Daoy (cell line): ENCODE measurements at regions not wholly inside any gene's neighbourhood (a gene's known extent, or its start where the extent isn't known, plus 50 kb on each side); places are given as distances from the start of the nearest gene placed in this dataset.

ENCODE experiments used
- DNase-seq: peaks from one replicate; pipeline ENCODE4 v3.0.0-alpha.2; 2015; ENCODE audit warnings: low read depth

- DNase-seq, result no peak
Measured at GRCh38 chr9:80554301-80554700, 982.5 kb downstream of the TLE4 start.

- DNase-seq, result no peak
Measured at GRCh38 chr9:80552931-80553330, 981.2 kb downstream of the TLE4 start.

- no peak for DNase-seq
Measured at GRCh38 chr9:80550181-80550580, 978.4 kb downstream of the TLE4 start.

- no peak for DNase-seq
Measured at GRCh38 chr9:80547613-80548012, 975.8 kb downstream of the TLE4 start.

GRCh38 chr9:80540387-80540786 lies 968.6 kb downstream of the TLE4 start:
- no peak for DNase-seq

- no peak for DNase-seq
Measured at GRCh38 chr9:80538976-80539375, 967.2 kb downstream of the TLE4 start.

DNA sequence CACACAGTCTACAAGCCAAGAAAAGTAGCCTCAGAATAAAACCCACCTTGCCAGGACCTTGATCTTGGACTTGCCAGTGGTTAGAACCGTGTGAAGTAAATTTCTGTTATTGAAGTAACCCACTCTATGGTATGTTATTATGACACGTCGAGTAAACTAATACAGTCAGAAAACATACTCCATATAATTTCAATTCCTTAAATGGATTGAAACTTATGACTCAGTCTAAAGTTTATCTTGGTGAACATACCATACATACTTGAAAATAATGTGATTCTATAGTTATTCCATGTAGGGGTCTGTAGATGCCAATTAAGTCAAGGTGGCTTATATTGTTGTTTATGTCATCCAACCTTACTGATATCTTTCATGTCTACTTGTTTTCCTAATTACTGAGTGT lies 950.7 kb downstream of the TLE4 start:
- no peak for DNase-seq

DNA sequence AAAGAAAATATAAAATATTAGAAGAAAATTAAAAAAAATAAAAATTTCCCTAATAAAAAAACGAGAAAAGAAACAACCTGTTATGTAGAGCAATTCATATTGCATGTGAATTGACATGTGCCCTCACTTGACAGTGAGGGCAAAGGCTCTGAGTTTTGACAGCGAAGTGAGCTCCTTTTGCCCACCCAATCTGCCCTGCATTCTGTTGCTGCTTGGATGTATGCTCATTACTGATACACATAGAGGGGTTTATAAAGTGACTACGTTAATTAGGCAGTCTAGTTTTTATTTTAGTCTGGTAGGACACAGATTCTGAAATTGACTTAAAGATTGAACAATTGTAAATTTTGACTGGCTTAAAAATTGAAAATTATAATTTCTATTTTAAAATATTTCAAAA lies 949.4 kb downstream of the TLE4 start:
- no peak for DNase-seq

- no peak for DNase-seq
Measured at GRCh38 chr9:80520231-80520630, 948.5 kb downstream of the TLE4 start.

GRCh38 chr9:80518441-80518840 lies 946.7 kb downstream of the TLE4 start:
- no peak for DNase-seq

DNA sequence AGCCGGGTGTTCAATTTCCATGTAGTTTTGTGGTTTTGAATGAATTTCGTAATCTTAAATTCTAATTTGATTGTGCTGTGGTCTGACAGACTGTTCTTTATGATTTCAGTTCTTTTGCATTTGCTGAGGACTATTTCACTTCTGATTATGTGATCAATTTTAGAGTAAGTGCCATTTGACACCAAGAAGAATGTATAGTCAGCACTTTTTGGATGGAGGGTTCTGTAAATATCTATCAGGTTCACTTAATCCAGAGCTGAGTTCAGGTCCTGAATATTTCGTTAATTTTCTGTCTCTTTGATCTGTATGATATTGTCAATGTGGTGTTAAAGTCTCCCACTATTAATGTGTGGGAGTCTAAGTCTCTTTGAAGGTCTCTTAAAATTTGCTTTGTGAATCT lies 944.9 kb downstream of the TLE4 start:
- DNase-seq, result no peak

DNA sequence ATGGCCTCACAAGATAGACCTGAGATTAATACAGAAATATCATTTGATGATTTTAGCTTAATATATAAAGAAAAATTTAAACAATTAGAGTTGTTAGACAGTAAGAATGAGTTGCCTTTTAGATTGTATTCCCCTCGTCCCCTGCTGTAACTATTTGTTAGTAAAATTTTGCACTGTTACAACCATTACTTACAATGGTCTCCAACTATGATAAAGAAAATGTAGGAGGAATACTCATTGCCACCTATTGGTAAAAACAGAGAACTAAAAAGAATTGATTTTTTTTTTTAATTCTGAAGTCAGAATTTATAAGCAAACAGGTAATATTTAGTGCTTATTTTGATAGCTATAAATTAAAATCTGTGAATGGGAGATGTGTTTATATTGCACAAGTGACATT lies 937.6 kb downstream of the TLE4 start:
- DNase-seq, result no peak

- no peak for DNase-seq
Measured at GRCh38 chr9:80507611-80508010, 935.8 kb downstream of the TLE4 start.

GRCh38 chr9:80504601-80505230 lies 933.0 kb downstream of the TLE4 start:
- DNase-seq, result no peak

GRCh38 chr9:80503671-80504281 lies 932.0 kb downstream of the TLE4 start:
- DNase-seq, result no peak

DNA sequence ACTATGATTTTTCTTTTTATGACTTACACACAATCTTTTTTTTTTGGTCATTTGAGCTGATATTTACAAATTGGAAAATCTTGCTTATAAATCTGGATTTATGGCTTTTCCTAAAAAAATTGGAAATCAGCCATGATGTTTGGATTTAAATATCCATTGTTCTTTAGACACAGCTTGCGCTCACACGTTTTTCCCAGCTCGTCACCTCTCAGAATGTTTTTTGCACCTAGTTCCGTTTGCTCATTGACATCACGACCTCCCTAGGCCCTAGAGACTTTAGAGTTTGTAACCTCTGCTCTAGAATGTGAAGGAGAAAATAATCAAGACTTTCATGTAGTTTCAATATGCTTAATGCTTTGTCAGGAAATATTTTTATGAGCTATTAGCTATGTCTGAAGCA lies 930.5 kb downstream of the TLE4 start:
- no peak for DNase-seq

DNA sequence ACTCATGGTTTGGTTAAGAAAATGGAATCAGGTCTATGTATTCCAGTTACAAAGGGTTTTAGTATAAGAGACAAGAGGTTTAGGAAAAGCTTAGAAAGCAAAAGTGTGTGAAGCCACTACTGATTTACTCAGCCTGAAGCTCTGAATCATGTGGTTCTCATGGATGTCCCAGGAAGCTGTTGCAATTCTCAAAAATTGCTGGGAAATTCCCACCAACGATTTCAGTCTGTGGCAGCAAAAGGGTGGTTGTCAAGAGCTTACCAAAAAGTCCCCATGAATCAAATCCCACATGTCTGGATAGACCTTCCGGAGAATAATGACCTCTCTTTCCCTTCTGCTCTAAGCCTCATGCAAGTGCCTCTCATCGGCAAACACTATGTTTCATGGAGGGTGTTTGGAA lies 929.9 kb downstream of the TLE4 start:
- DNase-seq, result peak; percentile 9

- no peak for DNase-seq
Measured at GRCh38 chr9:80500300-80500699, 928.5 kb downstream of the TLE4 start.

DNA sequence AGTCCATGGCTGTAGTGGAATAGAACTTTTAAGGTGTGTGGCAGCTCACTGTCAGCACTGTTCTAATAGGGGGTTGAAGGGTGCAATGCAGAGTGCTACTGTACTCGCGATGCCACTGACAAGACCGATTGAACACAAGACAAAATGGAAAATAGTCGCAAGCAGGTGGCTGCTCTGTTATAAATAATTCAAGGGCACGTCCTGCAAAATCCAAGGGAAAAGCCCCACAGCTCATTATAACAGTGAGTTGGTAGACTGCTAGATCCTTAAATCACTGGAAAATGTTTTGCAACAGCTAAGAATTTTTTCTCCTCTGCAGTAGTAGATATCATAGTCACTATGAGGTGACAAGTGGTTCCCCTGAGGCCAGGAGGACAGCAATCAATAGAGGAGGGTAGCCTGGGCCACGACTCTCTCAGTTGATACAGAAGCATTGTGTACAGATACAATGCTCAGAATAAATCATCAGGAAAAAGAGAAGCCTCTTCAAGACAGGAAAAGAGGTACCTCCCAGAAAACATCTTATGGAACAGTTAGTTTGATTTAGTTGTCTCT lies 926.3 kb downstream of the TLE4 start:
- no peak for DNase-seq

- DNase-seq, result no peak
Measured at GRCh38 chr9:80496901-80497556, 925.3 kb downstream of the TLE4 start.

DNA sequence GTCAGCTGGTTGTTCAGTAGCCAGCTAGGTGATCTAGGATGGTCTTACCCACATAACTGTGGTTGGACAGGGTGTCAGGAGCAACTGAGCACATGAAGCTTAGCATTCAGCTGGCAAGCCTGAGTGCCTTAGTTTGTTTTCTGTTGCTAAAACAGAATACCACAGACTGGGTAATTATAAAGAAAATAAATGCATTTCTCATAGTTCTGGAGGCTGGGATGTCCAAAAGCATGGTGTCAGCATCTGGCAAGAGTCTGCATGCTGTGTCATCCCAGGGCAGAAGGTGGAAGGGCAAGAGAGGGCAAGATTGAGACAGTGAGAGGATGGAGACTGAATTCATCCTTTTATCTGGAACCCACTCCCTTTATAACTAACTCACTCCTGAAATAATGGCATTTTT lies 921.5 kb downstream of the TLE4 start:
- no peak for DNase-seq

GRCh38 chr9:80492221-80492620 lies 920.5 kb downstream of the TLE4 start:
- DNase-seq, result no peak

- DNase-seq, result no peak
Measured at GRCh38 chr9:80491086-80491696, 919.4 kb downstream of the TLE4 start.
